Activated T-cell treated with anti-CD3 and anti-CD28 coated beads, Interleukin-2, amount 50 U/mL, for 72 hours (primary cell): ENCODE measurements at regions not wholly inside any gene's neighbourhood (a gene's known extent, or its start where the extent isn't known, plus 50 kb on each side); places are given as distances from the start of the nearest gene placed in this dataset.
A peak's percentile ranks its signal among the peaks of the same experiment; 100 is the strongest.

Source experiments
- ATAC-seq, 2 donors: fragments of 150-1000 bp; cut with Tn5 transposase; replicated peaks in 1 of 2; 2 replicates each; pipeline ENCODE4 v1.10.0; 2021; ENCODE audit warnings: moderate library complexity in 2 of 2, mild to moderate bottlenecking in 1 of 2
- DNase-seq, 2 donors: peaks; one replicate each; pipeline ENCODE4 v3.0.0; 2021 to 2022; ENCODE audit warnings: mixed read lengths in 1 of 2
- H3K27ac Mint-ChIP-seq: one replicate; pipeline ENCODE4 v1.8.0; 2022; ENCODE audit warnings: mild to moderate bottlenecking, moderate library complexity, mixed read lengths
- H3K27me3 Mint-ChIP-seq: one replicate; pipeline ENCODE4 v1.8.0; 2022; ENCODE audit warnings: low read depth, mixed read lengths
- H3K36me3 Mint-ChIP-seq, 2 donors: one replicate each; pipeline ENCODE4 v1.8.0; 2022; ENCODE audit warnings: mixed read lengths in 2 of 2, mild to moderate bottlenecking in 1 of 2; ENCODE audit not compliant: insufficient read depth in 2 of 2
- H3K4me1 Mint-ChIP-seq: one replicate; pipeline ENCODE4 v1.8.0; 2022; ENCODE audit warnings: low read depth, mixed read lengths
- H3K4me3 Mint-ChIP-seq, 2 donors: one replicate each; pipeline ENCODE4 v1.8.0; 2022; ENCODE audit warnings: mild to moderate bottlenecking in 2 of 2, mixed read lengths in 2 of 2, moderate library complexity in 2 of 2
- H3K9me3 Mint-ChIP-seq, 2 donors: one replicate each; pipeline ENCODE4 v1.8.0; 2022; ENCODE audit warnings: mixed read lengths in 2 of 2

GRCh38 chr10:23877791-23878320 lies 331.1 kb upstream of the KIAA1217 start:
- no peaks in the 10 kb centered on the region for H3K4me1 Mint-ChIP-seq
- H3K36me3 Mint-ChIP-seq: no peaks in the 10 kb centered on the region
- peaks cover 0 to 2% of the 10 kb centered on the region in 2 donors for H3K9me3 Mint-ChIP-seq
- ATAC-seq: no peak
- H3K4me3 Mint-ChIP-seq: no peak overlapping the region
- no peak for DNase-seq
- no peaks in the 10 kb centered on the region for H3K27me3 Mint-ChIP-seq
- H3K27ac Mint-ChIP-seq: no peak overlapping the region

- Mint-ChIP-seq H3K27ac (no peak overlapping the region), H3K27me3 (no peaks in the 10 kb centered on the region), H3K9me3 (peaks cover 0 to 3% of the 10 kb centered on the region in 2 donors), H3K4me3 (no peak overlapping the region), H3K4me1 (no peaks in the 10 kb centered on the region), H3K36me3 (no peaks in the 10 kb centered on the region)
- no peak for ATAC-seq
- DNase-seq: no peak
These were observed 324.3 kb upstream of the KIAA1217 start for GRCh38 chr10:23884670-23885069.

GRCh38 chr10:23885853-23886252 lies 323.1 kb upstream of the KIAA1217 start:
- DNase-seq: no peak
- H3K27me3 Mint-ChIP-seq: no peaks in the 10 kb centered on the region
- H3K36me3 Mint-ChIP-seq: no peaks in the 10 kb centered on the region
- peaks cover 0 to 3% of the 10 kb centered on the region in 2 donors for H3K9me3 Mint-ChIP-seq
- no peaks in the 10 kb centered on the region for H3K4me1 Mint-ChIP-seq
- H3K4me3 Mint-ChIP-seq: no peak overlapping the region
- no peak overlapping the region for H3K27ac Mint-ChIP-seq
- no peak for ATAC-seq

- H3K27me3 Mint-ChIP-seq: no peaks in the 10 kb centered on the region
- ATAC-seq: no peak
- no peaks in the 10 kb centered on the region for H3K4me1 Mint-ChIP-seq
- peaks cover 0 to 3% of the 10 kb centered on the region in 2 donors for H3K9me3 Mint-ChIP-seq
- H3K4me3 Mint-ChIP-seq: no peak overlapping the region
- H3K27ac Mint-ChIP-seq: no peak overlapping the region
- no peak for DNase-seq
- H3K36me3 Mint-ChIP-seq: no peaks in the 10 kb centered on the region
These were observed 322.6 kb upstream of the KIAA1217 start for GRCh38 chr10:23886355-23886754.

GRCh38 chr10:23891301-23891700 lies 317.6 kb upstream of the KIAA1217 start:
- Mint-ChIP-seq H3K9me3 (peaks cover 1% of the 10 kb centered on the region in 2 donors), H3K4me3 (no peak overlapping the region), H3K4me1 (no peaks in the 10 kb centered on the region), H3K27me3 (no peaks in the 10 kb centered on the region), H3K27ac (no peak overlapping the region), H3K36me3 (no peaks in the 10 kb centered on the region)
- DNase-seq (no peak), ATAC-seq (no peak)

GRCh38 chr10:23892296-23892695 lies 316.6 kb upstream of the KIAA1217 start:
- no peaks in the 10 kb centered on the region for H3K4me1 Mint-ChIP-seq
- no peaks in the 10 kb centered on the region for H3K36me3 Mint-ChIP-seq
- ATAC-seq: no peak
- no peak overlapping the region for H3K27ac Mint-ChIP-seq
- H3K27me3 Mint-ChIP-seq: no peaks in the 10 kb centered on the region
- peaks cover 1 to 2% of the 10 kb centered on the region in 2 donors for H3K9me3 Mint-ChIP-seq
- no peak for DNase-seq
- no peak overlapping the region for H3K4me3 Mint-ChIP-seq

- no peaks in the 10 kb centered on the region for H3K36me3 Mint-ChIP-seq
- DNase-seq (no peak), ATAC-seq (no peak)
- no peak overlapping the region for H3K27ac Mint-ChIP-seq
- no peak overlapping the region for H3K4me3 Mint-ChIP-seq
- H3K9me3 Mint-ChIP-seq: peaks cover 5% of the 10 kb centered on the region in 2 donors
- no peaks in the 10 kb centered on the region for H3K27me3 Mint-ChIP-seq
- H3K4me1 Mint-ChIP-seq: no peaks in the 10 kb centered on the region
These were observed 311.7 kb upstream of the KIAA1217 start for GRCh38 chr10:23897267-23897666.

GRCh38 chr10:23897861-23898260 lies 311.1 kb upstream of the KIAA1217 start:
- Mint-ChIP-seq H3K4me3 (no peak overlapping the region), H3K27ac (no peak overlapping the region), H3K4me1 (no peaks in the 10 kb centered on the region), H3K36me3 (no peaks in the 10 kb centered on the region), H3K27me3 (no peaks in the 10 kb centered on the region), H3K9me3 (peaks cover 5 to 11% of the 10 kb centered on the region in 2 donors)
- no peak for DNase-seq
- no peak for ATAC-seq

- no peak for ATAC-seq
- peaks cover 5 to 11% of the 10 kb centered on the region in 2 donors for H3K9me3 Mint-ChIP-seq
- H3K27me3 Mint-ChIP-seq: no peaks in the 10 kb centered on the region
- H3K4me1 Mint-ChIP-seq: no peaks in the 10 kb centered on the region
- no peak for DNase-seq
- H3K27ac Mint-ChIP-seq: no peak overlapping the region
- H3K4me3 Mint-ChIP-seq: no peak overlapping the region
- H3K36me3 Mint-ChIP-seq: no peaks in the 10 kb centered on the region
These were observed 309.8 kb upstream of the KIAA1217 start for GRCh38 chr10:23899166-23899565.

GRCh38 chr10:23910291-23910690 lies 298.6 kb upstream of the KIAA1217 start:
- H3K9me3 Mint-ChIP-seq: peaks cover 5 to 8% of the 10 kb centered on the region in 2 donors
- H3K4me3 Mint-ChIP-seq: no peak overlapping the region
- ATAC-seq: no peak
- no peak for DNase-seq
- H3K27me3 Mint-ChIP-seq: no peaks in the 10 kb centered on the region
- H3K4me1 Mint-ChIP-seq: no peaks in the 10 kb centered on the region
- no peak overlapping the region for H3K27ac Mint-ChIP-seq
- no peaks in the 10 kb centered on the region for H3K36me3 Mint-ChIP-seq

- H3K27ac Mint-ChIP-seq: no peak overlapping the region
These were observed 296.0 kb upstream of the KIAA1217 start for GRCh38 chr10:23912884-23913404.

GRCh38 chr10:23914641-23915040 lies 294.3 kb upstream of the KIAA1217 start:
- no peaks in the 10 kb centered on the region for H3K36me3 Mint-ChIP-seq
- no peaks in the 10 kb centered on the region for H3K4me1 Mint-ChIP-seq
- H3K27me3 Mint-ChIP-seq: peaks cover 5% of the 10 kb centered on the region
- peak overlapping the region; percentile 59 for H3K27ac Mint-ChIP-seq
- no peak overlapping the region for H3K4me3 Mint-ChIP-seq
- no peak for DNase-seq
- ATAC-seq: no peak
- peaks cover 1 to 4% of the 10 kb centered on the region in 2 donors for H3K9me3 Mint-ChIP-seq

More at GRCh38 chr10:23912884-23913404, 296.0 kb upstream of the KIAA1217 start:
- Mint-ChIP-seq H3K36me3 (no peaks in the 10 kb centered on the region), H3K4me1 (no peaks in the 10 kb centered on the region), H3K27me3 (peaks cover 5% of the 10 kb centered on the region), H3K9me3 (peaks cover 2 to 5% of the 10 kb centered on the region in 2 donors), H3K4me3 (no peak overlapping the region)
- no peak for DNase-seq
- ATAC-seq: no peak

- H3K9me3 Mint-ChIP-seq: peaks cover 1 to 6% of the 10 kb centered on the region in 2 donors
- H3K4me3 Mint-ChIP-seq: no peak overlapping the region
- H3K36me3 Mint-ChIP-seq: no peaks in the 10 kb centered on the region
- no peaks in the 10 kb centered on the region for H3K4me1 Mint-ChIP-seq
- no peak overlapping the region for H3K27ac Mint-ChIP-seq
- no peak for DNase-seq
- peaks cover 5% of the 10 kb centered on the region for H3K27me3 Mint-ChIP-seq
- ATAC-seq: no peak
These were observed 291.6 kb upstream of the KIAA1217 start for GRCh38 chr10:23917251-23917840.
